OCI-LY1 (cell line): ENCODE measurements at regions not wholly inside any gene's neighbourhood (a gene's known extent, or its start where the extent isn't known, plus 50 kb on each side); places are given as distances from the start of the nearest gene placed in this dataset.
"Not testable (repeated sequence)": the region's sequence is repeated elsewhere in the genome, so short reads cannot be mapped to it uniquely, and the experiment has no call there.

ENCODE experiments used
- H2AFZ ChIP-seq: fragments of 200-600 bp; sonication (generic), shearing (Covaris generic); 2 replicates; pipeline ENCODE4 v1.6.0; 2014; ENCODE audit warnings: antibody characterized with exemption, mild to moderate bottlenecking, low read length
- H3F3A ChIP-seq: fragments of 200-600 bp; sonication (generic), shearing (Covaris generic); 2 replicates; pipeline ENCODE4 v1.6.0; 2014; ENCODE audit warnings: mild to moderate bottlenecking, antibody characterized with exemption, low read length, moderate library complexity; ENCODE audit not compliant: insufficient read depth
- H3K27ac ChIP-seq: fragments of 200-600 bp; sonication (generic); 2 replicates; pipeline ENCODE4 v1.5.1; 2014; ENCODE audit warnings: low read length, mixed run types, mild to moderate bottlenecking, low read depth; ENCODE audit not compliant: poor library complexity, severe bottlenecking
- H3K27me3 ChIP-seq: fragments of 200-600 bp; sonication (generic); 2 replicates; pipeline ENCODE4 v1.6.0; 2014; ENCODE audit warnings: antibody characterized with exemption, mild to moderate bottlenecking, low read length, moderate library complexity; ENCODE audit not compliant: insufficient read depth
- H3K36me3 ChIP-seq: fragments of 200-600 bp; sonication (generic); 2 replicates; pipeline ENCODE4 v1.6.1; 2014; ENCODE audit warnings: mild to moderate bottlenecking, antibody characterized with exemption, low read length, moderate library complexity, mixed read lengths; ENCODE audit not compliant: insufficient read depth
- H3K4me1 ChIP-seq: fragments of 200-600 bp; sonication (generic); 2 replicates; pipeline ENCODE4 v1.5.1; 2014; ENCODE audit warnings: mild to moderate bottlenecking, low read length, moderate library complexity; ENCODE audit not compliant: insufficient read depth, severe bottlenecking
- H3K4me2 ChIP-seq: fragments of 200-600 bp; sonication (generic), shearing (Covaris generic); 2 replicates; pipeline ENCODE4 v1.6.1; 2014; ENCODE audit warnings: low read length
- H3K4me3 ChIP-seq: fragments of 200-600 bp; sonication (generic); 2 replicates; pipeline ENCODE4 v1.5.1; 2014; ENCODE audit warnings: low read length, low read depth, mild to moderate bottlenecking, mixed read lengths; ENCODE audit not compliant: poor library complexity, severe bottlenecking
- H3K79me2 ChIP-seq: fragments of 200-600 bp; shearing (Covaris generic); 2 replicates; pipeline ENCODE4 v1.6.1; 2016; ENCODE audit warnings: mixed run types, low read length, mixed read lengths; ENCODE audit not compliant: insufficient read depth
- H3K9ac ChIP-seq: fragments of 200-600 bp; sonication (generic), shearing (Covaris generic); 2 replicates; pipeline ENCODE4 v1.6.1; 2014; ENCODE audit warnings: mild to moderate bottlenecking, low read length, mixed read lengths
- H3K9me2 ChIP-seq: fragments of 200-600 bp; sonication (generic), shearing (Covaris generic); 2 replicates; pipeline ENCODE4 v1.6.1; 2014; ENCODE audit warnings: low read depth, mild to moderate bottlenecking, low read length, mixed read lengths
- H3K9me3 ChIP-seq: fragments of 200-600 bp; shearing (Covaris generic); 2 replicates; pipeline ENCODE4 v1.6.1; 2014; ENCODE audit warnings: low read length, mixed read lengths
- H4K20me1 ChIP-seq: fragments of 200-600 bp; sonication (generic), shearing (Covaris generic); 2 replicates; pipeline ENCODE4 v1.6.0; 2016; ENCODE audit warnings: mild to moderate bottlenecking, low read length; ENCODE audit not compliant: insufficient read depth
- CTCF ChIP-seq: fragments of 200-600 bp; sonication (generic), shearing (Covaris generic); IDR thresholded peaks from 2 replicates; pipeline ENCODE4 v1.5.1; 2017; ENCODE audit warnings: mild to moderate bottlenecking, antibody characterized with exemption, low read length, moderate library complexity, mixed read lengths
- EZH2 ChIP-seq: fragments of 200-600 bp; sonication (generic), shearing (Covaris generic); IDR thresholded peaks from 2 replicates; pipeline ENCODE4 v1.8.0; 2017; ENCODE audit warnings: borderline replicate concordance, mixed run types, mild to moderate bottlenecking, antibody characterized with exemption, low read length, moderate library complexity, mixed read lengths

GRCh38 chr7:32206488-32206887 lies 136.3 kb upstream of the PDE1C start:
- Histone ChIP-seq H3K4me2 (no peak overlapping the region), H3F3A (no peaks in the 10 kb centered on the region), H3K9me2 (no peaks in the 10 kb centered on the region), H4K20me1 (no peaks in the 10 kb centered on the region), H3K9ac (no peak overlapping the region), H3K4me3 (no peak overlapping the region), H3K4me1 (no peaks in the 10 kb centered on the region), H3K27ac (no peak overlapping the region), H3K36me3 (no peaks in the 10 kb centered on the region), H3K79me2 (no peaks in the 10 kb centered on the region), H3K9me3 (no peaks in the 10 kb centered on the region; the same call in 1 of the 2 replicates), H3K27me3 (no peaks in the 10 kb centered on the region), H2AFZ (no peak overlapping the region)
- TF ChIP-seq EZH2 (no peak), CTCF (no peak)

- not testable (repeated sequence) for H3K9me3 ChIP-seq, H3F3A ChIP-seq, H3K79me2 ChIP-seq, H4K20me1 ChIP-seq, H3K4me1 ChIP-seq, H3K4me3 ChIP-seq, H3K36me3 ChIP-seq, H3K4me2 ChIP-seq, H2AFZ ChIP-seq, H3K9ac ChIP-seq, H3K9me2 ChIP-seq, H3K27me3 ChIP-seq, H3K27ac ChIP-seq
Measured at GRCh38 chr7:32205298-32205824, 135.2 kb upstream of the PDE1C start.

GRCh38 chr7:32204361-32205018 lies 134.3 kb upstream of the PDE1C start:
- Histone ChIP-seq H3F3A (no peaks in the 10 kb centered on the region), H3K27ac (no peak overlapping the region), H3K27me3 (no peaks in the 10 kb centered on the region), H4K20me1 (no peaks in the 10 kb centered on the region), H3K4me1 (no peaks in the 10 kb centered on the region), H3K4me3 (no peak overlapping the region), H3K9me2 (no peaks in the 10 kb centered on the region), H3K4me2 (no peak overlapping the region), H3K36me3 (no peaks in the 10 kb centered on the region), H3K9me3 (no peaks in the 10 kb centered on the region; the same call in 1 of the 2 replicates), H3K79me2 (no peaks in the 10 kb centered on the region), H3K9ac (no peak overlapping the region), H2AFZ (no peak overlapping the region)
- peak; percentile 57 for TF ChIP-seq CTCF
- TF ChIP-seq EZH2, result no peak

GRCh38 chr7:32200646-32201045 lies 130.4 kb upstream of the PDE1C start:
- Histone ChIP-seq H2AFZ (no peak overlapping the region), H3K4me2 (no peak overlapping the region), H3K9ac (no peak overlapping the region), H3K9me2 (no peaks in the 10 kb centered on the region), H3K36me3 (no peaks in the 10 kb centered on the region), H3K27ac (no peak overlapping the region), H3K4me3 (no peak overlapping the region), H3K9me3 (no peaks in the 10 kb centered on the region; the same call in 1 of the 2 replicates), H3K27me3 (no peaks in the 10 kb centered on the region), H4K20me1 (no peaks in the 10 kb centered on the region), H3F3A (no peaks in the 10 kb centered on the region), H3K79me2 (no peaks in the 10 kb centered on the region), H3K4me1 (no peaks in the 10 kb centered on the region)
- TF ChIP-seq CTCF, result no peak
- TF ChIP-seq EZH2, result no peak
